ENCODE measurements at regions not wholly inside any gene's neighbourhood (a gene's known extent, or its start where the extent isn't known, plus 50 kb on each side); places are given as distances from the start of the nearest gene placed in this dataset.

DNA sequence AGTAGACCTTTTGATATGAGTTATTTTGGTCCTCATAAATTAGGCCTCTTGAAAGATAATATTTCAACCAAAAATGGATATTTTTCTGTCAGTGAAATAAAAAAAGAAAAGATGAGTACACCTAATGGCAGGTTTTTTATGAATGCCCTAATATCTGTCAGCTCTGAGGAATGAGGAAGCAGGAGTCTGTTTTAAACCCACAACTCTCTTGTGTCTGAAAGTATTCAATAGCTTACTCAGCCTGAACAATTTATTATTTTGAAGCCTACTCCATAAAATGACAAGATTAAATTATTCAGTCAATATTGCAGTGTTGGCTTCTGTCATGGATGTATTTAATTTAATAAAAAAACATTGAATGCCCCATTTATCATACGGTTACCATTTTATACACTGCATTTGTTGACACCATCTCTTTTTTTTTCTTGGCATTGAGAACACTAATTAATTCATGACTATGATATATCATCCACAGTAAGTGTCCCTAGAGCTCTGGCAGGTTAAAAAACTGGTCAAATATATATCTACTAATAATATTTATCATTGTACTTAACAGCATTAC, 548.2 kb downstream of the CBLN2 start:
- no peak overlapping the region for H3K4me3 ChIP-seq (ENCODE audit: control insufficient read depth, low read depth, low read length)
- TF ChIP-seq, protein P1, sequence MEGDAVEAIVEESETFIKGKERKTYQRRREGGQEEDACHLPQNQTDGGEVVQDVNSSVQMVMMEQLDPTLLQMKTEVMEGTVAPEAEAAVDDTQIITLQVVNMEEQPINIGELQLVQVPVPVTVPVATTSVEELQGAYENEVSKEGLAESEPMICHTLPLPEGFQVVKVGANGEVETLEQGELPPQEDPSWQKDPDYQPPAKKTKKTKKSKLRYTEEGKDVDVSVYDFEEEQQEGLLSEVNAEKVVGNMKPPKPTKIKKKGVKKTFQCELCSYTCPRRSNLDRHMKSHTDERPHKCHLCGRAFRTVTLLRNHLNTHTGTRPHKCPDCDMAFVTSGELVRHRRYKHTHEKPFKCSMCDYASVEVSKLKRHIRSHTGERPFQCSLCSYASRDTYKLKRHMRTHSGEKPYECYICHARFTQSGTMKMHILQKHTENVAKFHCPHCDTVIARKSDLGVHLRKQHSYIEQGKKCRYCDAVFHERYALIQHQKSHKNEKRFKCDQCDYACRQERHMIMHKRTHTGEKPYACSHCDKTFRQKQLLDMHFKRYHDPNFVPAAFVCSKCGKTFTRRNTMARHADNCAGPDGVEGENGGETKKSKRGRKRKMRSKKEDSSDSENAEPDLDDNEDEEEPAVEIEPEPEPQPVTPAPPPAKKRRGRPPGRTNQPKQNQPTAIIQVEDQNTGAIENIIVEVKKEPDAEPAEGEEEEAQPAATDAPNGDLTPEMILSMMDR (IDR thresholded peaks at IDR 0.05; ENCODE audit: control insufficient read depth, insufficient read depth, low read depth, low read length, missing control alignments), result no peak
- DNase-seq (ENCODE audit: low read depth), result no peak

DNA sequence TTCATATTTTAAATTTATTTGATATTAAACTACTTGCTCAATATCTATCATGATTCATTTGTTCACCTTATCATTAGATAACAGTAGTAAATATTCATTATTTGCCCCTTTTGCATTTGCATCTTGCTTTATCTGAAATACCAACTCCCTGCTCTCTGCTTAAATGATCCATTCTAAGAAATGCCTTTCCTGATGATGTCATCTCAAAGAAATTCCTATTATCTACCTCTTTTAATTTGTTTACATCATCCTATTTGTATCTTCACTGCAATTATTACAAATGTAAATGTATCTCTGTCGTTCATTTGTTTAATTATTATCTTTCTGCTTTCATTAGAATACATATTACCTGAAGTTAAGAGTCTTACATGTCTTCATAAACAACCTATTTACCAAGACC, 549.9 kb downstream of the CBLN2 start:
- no peak for DNase-seq (ENCODE audit: low read depth)
- TF ChIP-seq, protein P1 (IDR thresholded peaks at IDR 0.05; ENCODE audit: control insufficient read depth, insufficient read depth, low read depth, low read length, missing control alignments), result no peak
- H3K4me3 ChIP-seq (ENCODE audit: control insufficient read depth, low read depth, low read length), result no peak overlapping the region

DNA sequence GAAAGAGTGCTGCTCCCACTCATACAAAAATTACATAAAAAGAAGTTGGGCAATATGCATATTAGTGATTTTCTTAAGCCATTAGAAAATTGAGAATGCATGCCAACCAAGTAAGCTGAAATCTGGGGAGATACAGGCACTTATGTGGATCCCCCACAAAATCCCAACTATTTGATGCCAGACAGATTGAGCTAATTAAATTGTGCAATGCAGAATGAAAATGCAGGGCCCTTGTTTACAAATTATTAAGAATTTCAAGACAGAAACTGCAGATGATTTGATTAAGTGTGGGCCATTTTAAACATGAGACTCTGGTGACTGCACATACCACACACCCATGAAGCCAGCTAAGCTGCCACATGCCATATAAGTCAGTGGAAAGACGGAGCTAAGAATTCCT, 554.5 kb downstream of the CBLN2 start:
- TF ChIP-seq, protein P1 (IDR thresholded peaks at IDR 0.05; ENCODE audit: control insufficient read depth, insufficient read depth, low read depth, low read length, missing control alignments), result no peak
- no peak for DNase-seq (ENCODE audit: low read depth)
- no peak overlapping the region for H3K4me3 ChIP-seq (ENCODE audit: control insufficient read depth, low read depth, low read length)

DNA sequence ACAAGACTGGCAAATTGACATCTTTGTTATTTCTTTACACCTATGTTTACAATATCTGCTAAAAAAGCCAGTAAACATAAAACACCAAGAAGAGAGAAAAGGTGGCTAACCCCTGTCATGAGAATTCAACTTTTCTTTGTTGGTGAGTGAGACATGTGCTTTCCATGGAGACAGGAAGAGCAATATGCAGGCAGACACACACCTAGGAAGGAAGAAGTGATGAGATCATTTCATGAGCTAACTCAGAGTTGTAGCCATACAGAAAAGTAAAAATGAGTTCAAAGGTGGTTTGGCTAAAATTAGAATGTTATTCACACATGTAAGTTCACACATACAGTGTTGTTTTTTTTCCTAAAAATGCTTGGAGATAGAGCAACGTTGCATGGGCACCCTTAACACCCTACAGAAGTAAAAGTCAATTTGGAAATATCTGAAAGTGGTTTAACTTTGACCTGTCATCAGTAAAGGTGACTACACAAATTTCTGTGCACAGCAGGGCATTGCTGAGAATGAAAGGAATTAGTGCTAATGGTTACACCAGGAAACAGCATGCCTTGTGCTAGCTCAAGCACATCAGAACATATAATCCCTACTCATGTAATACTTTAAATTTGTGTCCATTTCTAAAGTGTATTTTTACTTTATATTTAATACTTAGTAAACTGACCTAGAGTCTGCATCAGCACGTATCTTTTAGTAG, 557.6 kb downstream of the CBLN2 start:
- TF ChIP-seq, protein P1 (IDR thresholded peaks at IDR 0.05; ENCODE audit: control insufficient read depth, insufficient read depth, low read depth, low read length, missing control alignments), result no peak
- no peak overlapping the region for H3K4me3 ChIP-seq (ENCODE audit: control insufficient read depth, low read depth, low read length)
- DNase-seq (ENCODE audit: low read depth), result no peak

DNA sequence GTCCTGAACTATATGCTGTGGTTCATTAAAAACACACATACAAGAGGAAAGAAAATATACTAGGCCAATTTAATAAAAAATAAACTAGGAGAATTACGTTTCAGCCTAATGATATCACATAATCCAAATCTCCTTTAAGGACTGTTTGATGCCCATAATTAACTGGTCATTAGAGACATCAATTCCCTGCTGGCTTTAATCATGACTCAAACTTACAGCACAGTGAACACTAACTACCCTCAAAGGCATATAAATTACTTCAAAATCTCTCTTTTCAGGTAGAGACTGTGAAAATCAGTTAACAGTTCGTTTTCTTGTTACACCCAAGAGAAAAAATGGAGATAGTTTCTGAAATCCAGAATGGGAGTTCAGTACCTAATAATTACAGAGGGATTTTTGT, 567.4 kb downstream of the CBLN2 start:
- TF ChIP-seq, protein P1 (IDR thresholded peaks at IDR 0.05; ENCODE audit: control insufficient read depth, insufficient read depth, low read depth, low read length, missing control alignments), result no peak
- DNase-seq (ENCODE audit: low read depth), result no peak
- H3K4me3 ChIP-seq (ENCODE audit: control insufficient read depth, low read depth, low read length), result no peak overlapping the region

DNA sequence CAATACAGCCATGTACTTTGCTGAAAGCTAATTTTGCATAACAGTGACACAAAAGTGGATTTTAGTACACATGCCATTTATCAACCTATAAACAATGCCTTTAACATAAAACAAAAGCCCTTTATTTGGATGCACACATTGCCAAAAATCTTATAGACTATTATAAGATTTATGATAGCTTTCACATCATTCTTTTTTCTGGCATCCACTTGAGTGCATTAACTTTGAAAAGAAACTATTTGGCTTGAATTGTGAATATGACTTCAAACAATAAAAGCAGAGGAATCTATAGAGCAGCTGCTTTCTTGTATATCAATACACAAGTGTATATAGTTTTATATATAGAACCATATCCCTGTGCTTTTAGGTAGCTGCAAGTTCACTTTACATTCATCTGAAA, 577.4 kb downstream of the CBLN2 start:
- TF ChIP-seq, protein P1 (IDR thresholded peaks at IDR 0.05; ENCODE audit: control insufficient read depth, insufficient read depth, low read depth, low read length, missing control alignments), result no peak
- DNase-seq (ENCODE audit: low read depth), result no peak
- no peak overlapping the region for H3K4me3 ChIP-seq (ENCODE audit: control insufficient read depth, low read depth, low read length)
